ENCODE measurements at regions not wholly inside any gene's neighbourhood (a gene's known extent, or its start where the extent isn't known, plus 50 kb on each side); places are given as distances from the start of the nearest gene placed in this dataset.

- no peak overlapping the region for H3K4me3 ChIP-seq (replicated peaks; ENCODE audit: low read depth, low read length)
- no peak for DNase-seq (ENCODE audit: low read depth)
- TF ChIP-seq CTCF (IDR thresholded peaks at IDR 0.05; ENCODE audit: low read length, missing control alignments) = no peak
These were observed 67.7 kb upstream of the COL5A2 start for GRCh38 chr2:189247276-189247675.

- DNase-seq (ENCODE audit: low read depth) = no peak
- H3K4me3 ChIP-seq (replicated peaks; ENCODE audit: low read depth, low read length) = no peak overlapping the region
- TF ChIP-seq CTCF (IDR thresholded peaks at IDR 0.05; ENCODE audit: low read length, missing control alignments) = no peak
These were observed 68.6 kb upstream of the COL5A2 start for GRCh38 chr2:189248141-189248540.

- H3K4me3 ChIP-seq (replicated peaks; ENCODE audit: low read depth, low read length) = no peak overlapping the region
- no peak for TF ChIP-seq CTCF (IDR thresholded peaks at IDR 0.05; ENCODE audit: low read length, missing control alignments)
- peak; percentile 56 for DNase-seq (ENCODE audit: low read depth)
These were observed 69.6 kb upstream of the COL5A2 start for GRCh38 chr2:189249171-189249570.

GRCh38 chr2:189249901-189250300, 70.3 kb upstream of the COL5A2 start:
- DNase-seq (ENCODE audit: low read depth) = peak; percentile 44
- no peak for TF ChIP-seq CTCF (IDR thresholded peaks at IDR 0.05; ENCODE audit: low read length, missing control alignments)
- H3K4me3 ChIP-seq (replicated peaks; ENCODE audit: low read depth, low read length) = no peak overlapping the region

- no peak for TF ChIP-seq CTCF (IDR thresholded peaks at IDR 0.05; ENCODE audit: low read length, missing control alignments)
- H3K4me3 ChIP-seq (replicated peaks; ENCODE audit: low read depth, low read length) = no peak overlapping the region
These were observed 73.6 kb upstream of the COL5A2 start for GRCh38 chr2:189252991-189253675.

GRCh38 chr2:189253836-189254235, 74.3 kb upstream of the COL5A2 start:
- H3K4me3 ChIP-seq (replicated peaks; ENCODE audit: low read depth, low read length) = no peak overlapping the region
- no peak for TF ChIP-seq CTCF (IDR thresholded peaks at IDR 0.05; ENCODE audit: low read length, missing control alignments)
- no peak for DNase-seq (ENCODE audit: low read depth)

More at GRCh38 chr2:189252991-189253675, 73.6 kb upstream of the COL5A2 start:
- DNase-seq (ENCODE audit: low read depth) = no peak

GRCh38 chr2:189254268-189254883, 74.8 kb upstream of the COL5A2 start:
- peak; percentile 65 for DNase-seq (ENCODE audit: low read depth)

More at GRCh38 chr2:189254268-189254883, 74.8 kb upstream of the COL5A2 start:
- no peak for TF ChIP-seq CTCF (IDR thresholded peaks at IDR 0.05; ENCODE audit: low read length, missing control alignments)
- no peak overlapping the region for H3K4me3 ChIP-seq (replicated peaks; ENCODE audit: low read depth, low read length)

Measured in fibroblast of pulmonary artery (primary cell).